Ovary (tissue), 3 donors: ENCODE measurements at regions not wholly inside any gene's neighbourhood (a gene's known extent, or its start where the extent isn't known, plus 50 kb on each side); places are given as distances from the start of the nearest gene placed in this dataset.

Source experiments
- EP300 ChIP-seq: sonication (generic); formaldehyde crosslinking; IDR thresholded peaks from one replicate; pipeline ENCODE4 v1.6.1; 2017; ENCODE audit warnings: antibody characterized with exemption
- POLR2A ChIP-seq: fragments of 450-650 bp; IDR thresholded peaks from one replicate; pipeline ENCODE4 v1.6.1; 2017; ENCODE audit warnings: antibody characterized with exemption, mild to moderate bottlenecking, moderate library complexity
- TF ChIP-seq, protein P1 (sequence below), 3 donors: fragments of 450-650 bp in 2 of 3; fragments of 200-600 bp in 1 of 3; IDR thresholded peaks; one replicate each; pipeline versions ENCODE4 v1.5.1 to v1.8.0; 2016 to 2022; ENCODE audit warnings: antibody characterized with exemption in 3 of 3, mild to moderate bottlenecking in 1 of 3
- donor health status: DM: no; HTN: no; CAD: no.

DNA sequence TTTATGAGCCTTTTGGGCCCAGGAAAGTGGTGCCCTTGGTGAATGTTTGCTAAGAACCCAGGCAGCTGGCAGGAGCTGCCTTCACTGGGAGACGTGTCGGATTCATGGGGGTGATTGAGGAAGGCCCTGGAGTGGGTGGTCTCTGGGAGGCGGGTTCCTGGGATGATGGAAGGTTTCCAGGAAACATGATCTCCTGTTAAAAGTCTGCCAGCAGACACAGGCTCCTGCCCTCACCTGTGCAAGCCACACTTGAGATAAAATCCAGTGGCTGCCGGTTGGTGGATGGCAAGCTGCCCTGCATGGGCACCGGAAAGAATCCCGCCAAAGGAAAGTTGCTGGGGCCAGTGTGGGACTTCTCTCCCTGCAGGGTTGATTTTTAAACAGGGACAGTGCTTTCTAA lies 189.0 kb upstream of the CIBAR2 start:
- TF ChIP-seq, protein P1, sequence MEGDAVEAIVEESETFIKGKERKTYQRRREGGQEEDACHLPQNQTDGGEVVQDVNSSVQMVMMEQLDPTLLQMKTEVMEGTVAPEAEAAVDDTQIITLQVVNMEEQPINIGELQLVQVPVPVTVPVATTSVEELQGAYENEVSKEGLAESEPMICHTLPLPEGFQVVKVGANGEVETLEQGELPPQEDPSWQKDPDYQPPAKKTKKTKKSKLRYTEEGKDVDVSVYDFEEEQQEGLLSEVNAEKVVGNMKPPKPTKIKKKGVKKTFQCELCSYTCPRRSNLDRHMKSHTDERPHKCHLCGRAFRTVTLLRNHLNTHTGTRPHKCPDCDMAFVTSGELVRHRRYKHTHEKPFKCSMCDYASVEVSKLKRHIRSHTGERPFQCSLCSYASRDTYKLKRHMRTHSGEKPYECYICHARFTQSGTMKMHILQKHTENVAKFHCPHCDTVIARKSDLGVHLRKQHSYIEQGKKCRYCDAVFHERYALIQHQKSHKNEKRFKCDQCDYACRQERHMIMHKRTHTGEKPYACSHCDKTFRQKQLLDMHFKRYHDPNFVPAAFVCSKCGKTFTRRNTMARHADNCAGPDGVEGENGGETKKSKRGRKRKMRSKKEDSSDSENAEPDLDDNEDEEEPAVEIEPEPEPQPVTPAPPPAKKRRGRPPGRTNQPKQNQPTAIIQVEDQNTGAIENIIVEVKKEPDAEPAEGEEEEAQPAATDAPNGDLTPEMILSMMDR (IDR thresholded peaks at IDR 0.05), result no peak
- TF ChIP-seq POLR2A (no peak), EP300 (no peak)
